ENCODE measurements at regions not wholly inside any gene's neighbourhood (a gene's known extent, or its start where the extent isn't known, plus 50 kb on each side); places are given as distances from the start of the nearest gene placed in this dataset.

GRCh38 chr21:23394458-23394857 is 2212.8 kb downstream of the MRPL39 start:
- Histone ChIP-seq H4K20me1 (ENCODE audit: insufficient read depth, low read length) (no peaks in the 10 kb centered on the region), H3K27ac (ENCODE audit: low read length) (no peak overlapping the region), H3K9me3 (replicated peaks; ENCODE audit: insufficient read depth, low read length) (no peaks in the 10 kb centered on the region), H3K36me3 (replicated peaks; ENCODE audit: insufficient read depth, low read length) (no peaks in the 10 kb centered on the region), H2AFZ (ENCODE audit: low read length) (no peak overlapping the region), H3K4me1 (ENCODE audit: low read length) (no peaks in the 10 kb centered on the region), H3K9ac (ENCODE audit: low read length) (no peak overlapping the region), H3F3A (ENCODE audit: insufficient read depth, low read length) (no peaks in the 10 kb centered on the region), H3K79me2 (ENCODE audit: low read length) (no peaks in the 10 kb centered on the region), H3K4me2 (ENCODE audit: low read depth, low read length) (no peak overlapping the region), H3K27me3 (replicated peaks; ENCODE audit: insufficient read depth, low read length) (no peaks in the 10 kb centered on the region), H3K4me3 (ENCODE audit: low read length) (no peak overlapping the region), H3K9me2 (replicated peaks; ENCODE audit: insufficient read depth, low read length) (no peaks in the 10 kb centered on the region)
- no peak for DNase-seq
- TF ChIP-seq EZH2phosphoT487 (IDR thresholded peaks at IDR 0.05; ENCODE audit: low read length) = no peak
- TF ChIP-seq EZH2 (optimal IDR thresholded peaks at IDR 0.05; ENCODE audit: low read depth, low read length) = no peak
- no peak for TF ChIP-seq CTCF (IDR thresholded peaks at IDR 0.05; ENCODE audit: low read length)

- H3F3A ChIP-seq (ENCODE audit: insufficient read depth, low read length) = no peaks in the 10 kb centered on the region
- H3K9me3 ChIP-seq (replicated peaks; ENCODE audit: insufficient read depth, low read length) = no peaks in the 10 kb centered on the region
- no peaks in the 10 kb centered on the region for H3K36me3 ChIP-seq (replicated peaks; ENCODE audit: insufficient read depth, low read length)
- H3K27me3 ChIP-seq (replicated peaks; ENCODE audit: insufficient read depth, low read length) = no peaks in the 10 kb centered on the region
- H4K20me1 ChIP-seq (ENCODE audit: insufficient read depth, low read length) = no peaks in the 10 kb centered on the region
- no peak overlapping the region for H3K27ac ChIP-seq (ENCODE audit: low read length)
- no peak overlapping the region for H2AFZ ChIP-seq (ENCODE audit: low read length)
- no peak overlapping the region for H3K9ac ChIP-seq (ENCODE audit: low read length)
- H3K9me2 ChIP-seq (replicated peaks; ENCODE audit: insufficient read depth, low read length) = no peaks in the 10 kb centered on the region
- no peak overlapping the region for H3K4me2 ChIP-seq (ENCODE audit: low read depth, low read length)
- H3K4me3 ChIP-seq (ENCODE audit: low read length) = no peak overlapping the region
- no peaks in the 10 kb centered on the region for H3K79me2 ChIP-seq (ENCODE audit: low read length)
- DNase-seq = no peak
- H3K4me1 ChIP-seq (ENCODE audit: low read length) = no peaks in the 10 kb centered on the region
- TF ChIP-seq CTCF (IDR thresholded peaks at IDR 0.05; ENCODE audit: low read length) = no peak
- no peak for TF ChIP-seq EZH2 (optimal IDR thresholded peaks at IDR 0.05; ENCODE audit: low read depth, low read length)
- no peak for TF ChIP-seq EZH2phosphoT487 (IDR thresholded peaks at IDR 0.05; ENCODE audit: low read length)
Observed at GRCh38 chr21:23384679-23385078, 2222.6 kb downstream of the MRPL39 start.

GRCh38 chr21:23374155-23374554 is 2233.1 kb downstream of the MRPL39 start:
- no peak overlapping the region for H3K27ac ChIP-seq (ENCODE audit: low read length)
- H3F3A ChIP-seq (ENCODE audit: insufficient read depth, low read length) = no peaks in the 10 kb centered on the region
- TF ChIP-seq CTCF (IDR thresholded peaks at IDR 0.05; ENCODE audit: low read length) = no peak
- TF ChIP-seq EZH2phosphoT487 (IDR thresholded peaks at IDR 0.05; ENCODE audit: low read length) = no peak
- TF ChIP-seq EZH2 (optimal IDR thresholded peaks at IDR 0.05; ENCODE audit: low read depth, low read length) = no peak
- H2AFZ ChIP-seq (ENCODE audit: low read length) = no peak overlapping the region
- H3K9ac ChIP-seq (ENCODE audit: low read length) = no peak overlapping the region
- no peaks in the 10 kb centered on the region for H3K79me2 ChIP-seq (ENCODE audit: low read length)
- no peaks in the 10 kb centered on the region for H3K4me1 ChIP-seq (ENCODE audit: low read length)
- no peak for DNase-seq
- H3K36me3 ChIP-seq (replicated peaks; ENCODE audit: insufficient read depth, low read length) = no peaks in the 10 kb centered on the region
- H3K27me3 ChIP-seq (replicated peaks; ENCODE audit: insufficient read depth, low read length) = no peaks in the 10 kb centered on the region
- no peaks in the 10 kb centered on the region for H3K9me2 ChIP-seq (replicated peaks; ENCODE audit: insufficient read depth, low read length)
- H3K4me3 ChIP-seq (ENCODE audit: low read length) = no peak overlapping the region
- H3K4me2 ChIP-seq (ENCODE audit: low read depth, low read length) = no peak overlapping the region
- no peaks in the 10 kb centered on the region for H3K9me3 ChIP-seq (replicated peaks; ENCODE audit: insufficient read depth, low read length)
- no peaks in the 10 kb centered on the region for H4K20me1 ChIP-seq (ENCODE audit: insufficient read depth, low read length)
